ENCODE measurements at regions not wholly inside any gene's neighbourhood (a gene's known extent, or its start where the extent isn't known, plus 50 kb on each side); places are given as distances from the start of the nearest gene placed in this dataset.

DNA sequence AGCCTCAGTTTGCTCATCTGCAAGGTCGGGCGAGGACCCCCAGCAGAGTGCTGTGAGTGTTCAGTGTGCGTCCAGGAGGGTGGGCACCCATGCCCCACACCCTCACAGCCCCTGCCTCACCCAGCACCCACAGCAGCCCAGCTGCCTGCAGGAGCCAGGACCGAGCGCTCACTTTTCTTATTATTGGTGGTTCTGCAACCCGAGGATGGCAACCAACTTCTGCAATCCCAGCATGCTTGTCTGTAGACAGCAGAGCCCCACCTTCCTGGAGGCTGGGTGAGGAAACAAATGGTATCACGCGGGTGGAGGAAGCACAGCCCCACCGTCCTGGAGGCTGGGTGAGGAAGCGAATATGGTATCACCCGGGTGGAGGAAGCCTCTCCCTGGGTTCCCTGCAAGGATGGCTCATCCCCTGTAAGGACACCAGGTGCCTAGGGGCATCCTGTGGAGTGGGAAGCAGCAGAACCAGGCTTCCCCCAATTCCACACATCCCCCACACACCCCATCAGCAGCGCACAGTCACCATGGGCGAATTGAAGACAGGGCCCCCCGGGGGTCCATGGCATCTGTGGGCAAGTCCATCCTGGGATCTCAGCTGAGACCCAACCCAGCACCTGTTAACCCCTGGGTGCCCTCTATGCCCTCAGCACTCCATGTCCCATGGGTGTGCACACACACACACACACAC is 220.5 kb upstream of the RAB6C start:
- DNase-seq (ENCODE audit: low spot score in 2 of 2) (no peak), ATAC-seq (no peak)
- no peak overlapping the region for H3K27ac Mint-ChIP-seq
- no peaks in the 10 kb centered on the region for H3K9me3 Mint-ChIP-seq
- H3K36me3 Mint-ChIP-seq = no peaks in the 10 kb centered on the region

DNA sequence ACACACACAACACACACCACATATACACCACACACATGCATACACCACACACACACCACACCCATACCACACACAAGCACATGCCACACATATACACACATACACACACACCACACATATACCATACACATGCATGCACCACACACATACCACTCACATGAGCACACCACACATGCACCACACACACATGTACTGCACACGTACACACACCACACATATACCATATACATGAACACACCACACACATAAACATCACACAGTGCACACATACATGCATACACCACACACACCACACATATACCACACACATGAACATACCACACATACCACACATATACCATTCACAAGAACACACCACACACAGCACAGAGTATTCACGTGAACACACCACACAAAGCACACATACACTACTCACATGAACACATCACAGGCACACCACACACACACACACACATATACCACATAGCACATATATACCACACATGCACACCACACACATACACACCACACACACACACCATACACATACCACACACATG is 219.9 kb upstream of the RAB6C start:
- H3K36me3 Mint-ChIP-seq = no peaks in the 10 kb centered on the region
- H3K9me3 Mint-ChIP-seq = no peaks in the 10 kb centered on the region
- DNase-seq (ENCODE audit: low spot score in 2 of 2) = no peak
- ATAC-seq = no peak
- no peak overlapping the region for H3K27ac Mint-ChIP-seq

DNA sequence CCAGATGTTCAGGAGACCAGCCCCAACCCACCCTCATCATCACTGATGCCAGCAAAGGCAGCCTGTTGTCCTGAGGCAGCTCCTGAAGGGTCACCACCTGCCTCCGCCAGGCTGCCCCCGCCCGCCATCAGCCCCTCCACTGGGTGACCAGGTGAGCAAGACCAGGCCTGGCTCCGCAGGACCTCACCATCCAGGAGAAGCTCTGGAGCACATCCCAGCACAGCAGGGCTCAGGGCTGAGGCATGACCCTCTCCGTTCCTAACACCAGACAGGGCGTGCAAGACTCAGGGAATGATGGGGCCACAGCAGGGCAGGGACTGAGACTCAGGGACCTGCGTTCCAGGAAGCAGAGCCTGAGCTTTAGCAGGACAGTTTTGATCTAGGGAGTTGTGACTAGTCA is 218.8 kb upstream of the RAB6C start:
- Mint-ChIP-seq H3K9me3 (no peaks in the 10 kb centered on the region), H3K27ac (no peak overlapping the region), H3K36me3 (no peaks in the 10 kb centered on the region)
- DNase-seq (ENCODE audit: low spot score in 2 of 2) (no peak), ATAC-seq (no peak)

- no peak for DNase-seq (ENCODE audit: low spot score in 2 of 2)
- Mint-ChIP-seq H3K9me3 (no peaks in the 10 kb centered on the region), H3K36me3 (no peaks in the 10 kb centered on the region), H3K27ac (no peak overlapping the region)
- no peak for ATAC-seq
These were observed 217.9 kb upstream of the RAB6C start for GRCh38 chr2:129761569-129762021.

DNA sequence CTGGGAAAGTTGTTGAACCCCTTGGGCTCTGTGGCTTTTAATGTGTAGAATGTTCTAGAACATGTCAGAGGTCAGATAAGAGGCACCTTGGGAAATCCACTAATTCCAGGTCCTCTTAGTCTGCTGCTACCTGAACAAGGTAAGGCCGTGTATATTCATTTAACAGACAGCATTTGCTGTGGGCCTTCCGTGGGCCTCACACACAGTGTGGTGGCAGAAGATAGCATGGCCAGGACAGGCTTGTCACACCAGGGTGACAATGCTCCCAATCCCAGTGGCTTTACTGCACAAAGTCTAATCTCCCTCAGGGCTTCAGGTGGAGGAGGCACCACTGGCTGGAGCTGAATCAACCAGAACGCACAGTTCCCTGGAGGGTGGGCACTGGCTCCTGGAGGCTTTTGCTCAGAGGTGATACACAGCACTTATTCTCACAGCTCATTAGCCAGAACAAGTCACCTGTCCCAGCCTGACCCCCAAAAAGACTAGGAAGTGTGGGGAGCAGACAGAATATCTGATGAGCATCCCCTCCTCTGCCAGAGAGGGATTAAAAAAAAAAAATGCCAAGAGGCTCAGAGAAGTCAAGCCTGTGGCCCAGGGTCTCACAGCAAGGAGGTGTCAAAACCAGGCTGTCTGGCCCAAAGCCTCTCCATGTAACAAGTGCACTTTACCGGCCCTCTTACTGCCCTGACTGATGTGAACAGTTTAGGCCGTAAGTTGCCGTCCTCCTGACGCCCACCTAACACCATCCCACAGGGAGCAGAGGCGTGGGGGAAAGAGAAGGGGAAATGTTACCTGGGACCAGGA is 216.9 kb upstream of the RAB6C start:
- ATAC-seq (no peak), DNase-seq (ENCODE audit: low spot score in 2 of 2) (no peak)
- Mint-ChIP-seq H3K27ac (no peak overlapping the region), H3K9me3 (no peaks in the 10 kb centered on the region), H3K36me3 (no peaks in the 10 kb centered on the region)

GRCh38 chr2:129763190-129763846 is 216.1 kb upstream of the RAB6C start:
- Mint-ChIP-seq H3K36me3 (no peaks in the 10 kb centered on the region), H3K27ac (no peak overlapping the region), H3K9me3 (no peaks in the 10 kb centered on the region)
- DNase-seq (ENCODE audit: low spot score in 2 of 2) (no peak), ATAC-seq (no peak)

DNA sequence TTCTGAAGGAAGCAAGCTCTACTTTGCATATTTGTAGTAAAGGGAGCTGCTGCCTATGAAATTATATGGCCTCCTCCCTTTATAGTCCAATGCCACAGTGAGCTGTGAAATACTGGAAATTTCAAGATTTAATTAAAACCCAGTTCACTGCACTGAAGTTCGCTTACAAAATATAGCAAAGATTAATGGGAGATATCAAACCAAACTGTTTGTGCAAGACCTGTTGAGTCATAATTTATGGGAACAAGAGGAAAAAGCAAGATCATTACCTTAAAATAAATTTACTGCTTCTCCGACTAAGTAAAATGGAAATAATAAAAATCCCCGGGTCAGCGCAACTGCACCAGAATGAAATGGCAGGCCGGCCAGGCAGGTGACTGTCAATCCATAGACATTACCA is 215.5 kb upstream of the RAB6C start:
- H3K9me3 Mint-ChIP-seq = no peaks in the 10 kb centered on the region

GRCh38 chr2:129764376-129765325 is 214.8 kb upstream of the RAB6C start:
- Mint-ChIP-seq H3K9me3 (no peaks in the 10 kb centered on the region), H3K27ac (no peak overlapping the region), H3K36me3 (no peaks in the 10 kb centered on the region)
- no peak for DNase-seq (ENCODE audit: low spot score in 2 of 2)
- ATAC-seq = no peak

More for the DNA sequence above, 215.5 kb upstream of the RAB6C start:
- no peaks in the 10 kb centered on the region for H3K36me3 Mint-ChIP-seq
- no peak overlapping the region for H3K27ac Mint-ChIP-seq
- ATAC-seq = no peak
- no peak for DNase-seq (ENCODE audit: low spot score in 2 of 2)

- ATAC-seq = no peak
- Mint-ChIP-seq H3K27ac (no peak overlapping the region), H3K9me3 (no peaks in the 10 kb centered on the region), H3K36me3 (no peaks in the 10 kb centered on the region)
- no peak for DNase-seq (ENCODE audit: low spot score in 2 of 2)
These were observed 214.2 kb upstream of the RAB6C start for GRCh38 chr2:129765326-129765677.

GRCh38 chr2:129765678-129766351 is 213.7 kb upstream of the RAB6C start:
- H3K27ac Mint-ChIP-seq = no peak overlapping the region
- ATAC-seq = no peak
- no peaks in the 10 kb centered on the region for H3K36me3 Mint-ChIP-seq
- no peak for DNase-seq (ENCODE audit: low spot score in 2 of 2)
- no peaks in the 10 kb centered on the region for H3K9me3 Mint-ChIP-seq

GRCh38 chr2:129766374-129766993 is 213.0 kb upstream of the RAB6C start:
- Mint-ChIP-seq H3K27ac (no peak overlapping the region), H3K36me3 (no peaks in the 10 kb centered on the region), H3K9me3 (peaks cover 0 to 1% of the 10 kb centered on the region in 2 donors)
- DNase-seq (ENCODE audit: low spot score in 2 of 2) (no peak), ATAC-seq (no peak)

DNA sequence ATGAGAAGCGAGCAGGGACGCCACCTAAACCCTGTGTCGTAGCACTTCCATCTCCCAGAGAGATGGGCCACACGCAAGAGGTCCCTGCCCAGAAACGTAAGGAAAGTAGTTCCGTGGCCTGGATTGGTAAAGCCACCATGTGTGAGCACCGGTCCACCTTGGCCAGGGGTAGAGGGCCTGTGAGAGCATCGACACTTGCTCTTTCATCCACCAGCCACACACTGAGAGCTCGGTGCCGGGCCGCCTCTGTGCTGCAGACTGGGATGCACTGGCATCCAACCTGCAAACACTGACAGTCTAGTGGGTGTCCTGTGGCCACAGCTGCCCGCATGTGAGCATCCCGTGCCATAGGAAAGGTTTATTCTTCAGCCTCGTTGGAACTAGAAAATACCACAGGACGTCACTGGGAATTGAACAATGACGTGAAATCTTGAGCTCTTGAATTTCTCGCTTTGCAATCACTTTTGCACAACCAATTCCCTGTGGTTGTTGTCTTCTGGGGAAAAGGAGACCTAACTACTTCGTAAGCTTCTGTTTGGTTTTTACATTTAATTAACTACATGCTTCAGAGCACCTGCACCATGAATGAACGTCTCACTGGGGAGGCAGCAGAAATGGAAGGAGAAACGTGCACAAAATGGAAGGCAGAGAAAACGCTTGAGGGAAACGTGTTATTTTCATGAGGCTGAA is 212.0 kb upstream of the RAB6C start:
- DNase-seq (ENCODE audit: low spot score in 2 of 2) (no peak), ATAC-seq (no peak)
- Mint-ChIP-seq H3K27ac (no peak overlapping the region), H3K9me3 (peaks cover 0 to 5% of the 10 kb centered on the region in 2 donors), H3K36me3 (no peaks in the 10 kb centered on the region)

DNA sequence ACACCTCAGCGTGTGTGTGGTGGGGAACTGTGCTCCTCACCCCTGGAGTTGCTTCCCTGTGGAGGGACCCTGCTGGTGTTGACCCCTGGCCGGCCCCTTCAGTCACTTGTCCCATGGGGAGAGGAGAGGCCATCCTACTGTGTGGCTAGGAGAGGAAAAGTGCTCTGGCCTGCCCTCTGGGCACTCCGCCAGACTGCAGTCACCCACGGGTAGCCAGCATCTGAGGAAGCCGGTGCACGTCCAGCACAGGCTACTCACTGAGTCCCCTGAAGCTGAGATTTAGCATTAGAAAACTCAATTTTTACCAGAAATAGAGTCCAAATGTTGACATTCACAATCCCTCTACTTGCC is 211.5 kb upstream of the RAB6C start:
- Mint-ChIP-seq H3K9me3 (peaks cover 0 to 5% of the 10 kb centered on the region in 2 donors), H3K27ac (no peak overlapping the region), H3K36me3 (no peaks in the 10 kb centered on the region)
- no peak for DNase-seq (ENCODE audit: low spot score in 2 of 2)
- no peak for ATAC-seq

GRCh38 chr2:129768485-129769184 is 210.8 kb upstream of the RAB6C start:
- Mint-ChIP-seq H3K36me3 (no peaks in the 10 kb centered on the region), H3K27ac (no peak overlapping the region), H3K9me3 (peaks cover 0 to 5% of the 10 kb centered on the region in 2 donors)
- ATAC-seq = no peak
- no peak for DNase-seq (ENCODE audit: low spot score in 2 of 2)

Measured in activated naive CD4-positive, alpha-beta T cell treated with anti-CD3 and anti-CD28 coated beads, Interleukin-2, amount 50 U/mL, for 72 hours (primary cell).